DOHH2 (cell line): ENCODE measurements at regions not wholly inside any gene's neighbourhood (a gene's known extent, or its start where the extent isn't known, plus 50 kb on each side); places are given as distances from the start of the nearest gene placed in this dataset.

Experiments used
- H3F3A ChIP-seq: fragments of 200-600 bp; sonication (generic), shearing (Covaris generic); 2 replicates; pipeline ENCODE4 v1.6.0; 2016; ENCODE audit warnings: antibody characterized with exemption, mild to moderate bottlenecking; ENCODE audit not compliant: control insufficient read depth, insufficient read depth
- H3K27ac ChIP-seq: fragments of 200-600 bp; sonication (generic); 2 replicates; pipeline ENCODE4 v1.5.1; 2014; ENCODE audit warnings: low read depth, mild to moderate bottlenecking, low read length, moderate library complexity
- H3K27me3 ChIP-seq: fragments of 200-600 bp; sonication (generic); 2 replicates; pipeline ENCODE4 v1.6.1; 2014; ENCODE audit warnings: mild to moderate bottlenecking, low read length, mixed read lengths; ENCODE audit not compliant: control insufficient read depth
- H3K36me3 ChIP-seq: fragments of 200-600 bp; sonication (generic); 2 replicates; pipeline ENCODE4 v1.6.1; 2014; ENCODE audit warnings: mild to moderate bottlenecking, low read length, moderate library complexity, mixed read lengths; ENCODE audit not compliant: control insufficient read depth
- H3K4me1 ChIP-seq: fragments of 200-600 bp; sonication (generic); 2 replicates; pipeline ENCODE4 v1.6.1; 2014; ENCODE audit warnings: mild to moderate bottlenecking, low read length, mixed read lengths; ENCODE audit not compliant: control insufficient read depth
- H3K4me2 ChIP-seq: fragments of 200-600 bp; sonication (generic); 2 replicates; pipeline ENCODE4 v1.6.0; 2014; ENCODE audit warnings: mild to moderate bottlenecking, low read length, moderate library complexity
- H3K4me3 ChIP-seq: fragments of 200-600 bp; sonication (generic); 2 replicates; pipeline ENCODE4 v1.5.1; 2014; ENCODE audit warnings: mild to moderate bottlenecking, low read length, mixed read lengths
- H3K79me2 ChIP-seq: fragments of 200-600 bp; sonication (generic); 2 replicates; pipeline ENCODE4 v1.6.1; 2014; ENCODE audit warnings: mild to moderate bottlenecking, low read length, mixed read lengths; ENCODE audit not compliant: control insufficient read depth
- H3K9me2 ChIP-seq: fragments of 200-600 bp; sonication (generic); replicated peaks from 2 replicates; pipeline ENCODE4 v1.6.1; 2014; ENCODE audit warnings: mild to moderate bottlenecking, low read length, mixed read lengths; ENCODE audit not compliant: control insufficient read depth
- H3K9me3 ChIP-seq: fragments of 200-600 bp; sonication (generic); 2 replicates; pipeline ENCODE4 v1.6.1; 2014; ENCODE audit warnings: antibody characterized with exemption, low read length, mixed read lengths; ENCODE audit not compliant: control insufficient read depth, insufficient read depth
- H4K20me1 ChIP-seq: fragments of 200-600 bp; sonication (generic); 2 replicates; pipeline ENCODE4 v1.6.0; 2014; ENCODE audit warnings: low read depth, mild to moderate bottlenecking, antibody characterized with exemption, low read length, moderate library complexity; ENCODE audit not compliant: control insufficient read depth, insufficient read depth
- CTCF ChIP-seq: fragments of 200-600 bp; sonication (generic); IDR thresholded peaks from one replicate; pipeline ENCODE4 v1.5.1; 2014; ENCODE audit warnings: antibody characterized with exemption, mild to moderate bottlenecking, low read depth, low read length; ENCODE audit not compliant: poor library complexity, severe bottlenecking
- EZH2phosphoT487 ChIP-seq: fragments of 200-600 bp; sonication (generic); IDR thresholded peaks from 2 replicates; pipeline ENCODE4 v1.6.1; 2017; ENCODE audit warnings: borderline replicate concordance, mild to moderate bottlenecking, antibody characterized with exemption, low read length, moderate library complexity, mixed read lengths

- peaks cover 8% of the 10 kb centered on the region for H3K9me3 ChIP-seq
- TF ChIP-seq EZH2phosphoT487 (no peak), CTCF (no peak)
- no peak overlapping the region for H3K27ac ChIP-seq
- H3K27me3 ChIP-seq: no peaks in the 10 kb centered on the region; the same call in 1 of the 2 replicates
- H3K9me2 ChIP-seq: no peaks in the 10 kb centered on the region
- no peak overlapping the region for H3K4me3 ChIP-seq
- H4K20me1 ChIP-seq: no peaks in the 10 kb centered on the region
- H3K4me1 ChIP-seq: no peaks in the 10 kb centered on the region
- no peaks in the 10 kb centered on the region for H3K79me2 ChIP-seq
- no peaks in the 10 kb centered on the region for H3F3A ChIP-seq
- no peak overlapping the region for H3K4me2 ChIP-seq
- H3K36me3 ChIP-seq: no peaks in the 10 kb centered on the region
These were observed 85.2 kb upstream of the PRR23E start for GRCh38 chr3:127107491-127108375.

GRCh38 chr3:127108796-127109195 lies 84.1 kb upstream of the PRR23E start:
- TF ChIP-seq EZH2phosphoT487 (no peak), CTCF (no peak)
- no peaks in the 10 kb centered on the region for H4K20me1 ChIP-seq
- no peaks in the 10 kb centered on the region for H3F3A ChIP-seq
- H3K9me3 ChIP-seq: peaks cover 16% of the 10 kb centered on the region
- no peaks in the 10 kb centered on the region for H3K36me3 ChIP-seq
- no peaks in the 10 kb centered on the region for H3K9me2 ChIP-seq
- H3K27ac ChIP-seq: no peak overlapping the region
- no peak overlapping the region for H3K4me2 ChIP-seq
- H3K4me3 ChIP-seq: no peak overlapping the region
- H3K27me3 ChIP-seq: no peaks in the 10 kb centered on the region
- no peaks in the 10 kb centered on the region for H3K79me2 ChIP-seq
- no peaks in the 10 kb centered on the region for H3K4me1 ChIP-seq

GRCh38 chr3:127110982-127111693 lies 81.8 kb upstream of the PRR23E start:
- Histone ChIP-seq H3K36me3 (no peaks in the 10 kb centered on the region), H3F3A (no peaks in the 10 kb centered on the region), H4K20me1 (no peaks in the 10 kb centered on the region), H3K9me3 (peaks cover 16% of the 10 kb centered on the region), H3K9me2 (no peaks in the 10 kb centered on the region), H3K27me3 (no peaks in the 10 kb centered on the region), H3K27ac (no peak overlapping the region), H3K4me2 (no peak overlapping the region), H3K4me1 (no peaks in the 10 kb centered on the region), H3K4me3 (no peak overlapping the region), H3K79me2 (no peaks in the 10 kb centered on the region)
- no peak for TF ChIP-seq CTCF
- no peak for TF ChIP-seq EZH2phosphoT487
